ENCODE measurements at regions not wholly inside any gene's neighbourhood (a gene's known extent, or its start where the extent isn't known, plus 50 kb on each side); places are given as distances from the start of the nearest gene placed in this dataset.

GRCh38 chr18:70452501-70452900 is 163.7 kb downstream of the SOCS6 start:
- H3K4me3 Mint-ChIP-seq (ENCODE audit: unreplicated experiment), result no peak overlapping the region

GRCh38 chr18:70450426-70451253 is 161.8 kb downstream of the SOCS6 start:
- CTCF ChIA-PET, result interaction anchor here (0.6 to 12.5 kb wide), 23 partner anchors 10 to 1349 kb away, joined by 3 to 174 read pairs (median 4); partner anchors contain the start of gene RTTN
- no peak for DNase-seq (ENCODE audit: unreplicated experiment)
- Mint-ChIP-seq H3K27me3 (ENCODE audit: insufficient read depth, unreplicated experiment) (no peaks in the 10 kb centered on the region), H3K4me3 (ENCODE audit: unreplicated experiment) (no peak overlapping the region), H3K9me3 (ENCODE audit: unreplicated experiment) (no peaks in the 10 kb centered on the region), H3K27ac (ENCODE audit: low read depth, unreplicated experiment) (no peak overlapping the region), H3K4me1 (ENCODE audit: insufficient read depth, unreplicated experiment) (no peaks in the 10 kb centered on the region), H3K36me3 (ENCODE audit: insufficient read depth, unreplicated experiment) (no peaks in the 10 kb centered on the region)
- intact Hi-C loops (cut with micrococcal nuclease), result loop anchor here (1.0 to 5.0 kb wide), 3 partner anchors 254 to 1603 kb away; no protein-coding TSS in a partner anchor
- no TSS peak for BruUV-seq (replicated peaks)
- POLR2A ChIA-PET, result interaction anchor here (1.1 kb wide), 1 partner anchor 284 kb away, joined by 3 read pairs; no protein-coding TSS in a partner anchor
- TF ChIP-seq, protein P1, sequence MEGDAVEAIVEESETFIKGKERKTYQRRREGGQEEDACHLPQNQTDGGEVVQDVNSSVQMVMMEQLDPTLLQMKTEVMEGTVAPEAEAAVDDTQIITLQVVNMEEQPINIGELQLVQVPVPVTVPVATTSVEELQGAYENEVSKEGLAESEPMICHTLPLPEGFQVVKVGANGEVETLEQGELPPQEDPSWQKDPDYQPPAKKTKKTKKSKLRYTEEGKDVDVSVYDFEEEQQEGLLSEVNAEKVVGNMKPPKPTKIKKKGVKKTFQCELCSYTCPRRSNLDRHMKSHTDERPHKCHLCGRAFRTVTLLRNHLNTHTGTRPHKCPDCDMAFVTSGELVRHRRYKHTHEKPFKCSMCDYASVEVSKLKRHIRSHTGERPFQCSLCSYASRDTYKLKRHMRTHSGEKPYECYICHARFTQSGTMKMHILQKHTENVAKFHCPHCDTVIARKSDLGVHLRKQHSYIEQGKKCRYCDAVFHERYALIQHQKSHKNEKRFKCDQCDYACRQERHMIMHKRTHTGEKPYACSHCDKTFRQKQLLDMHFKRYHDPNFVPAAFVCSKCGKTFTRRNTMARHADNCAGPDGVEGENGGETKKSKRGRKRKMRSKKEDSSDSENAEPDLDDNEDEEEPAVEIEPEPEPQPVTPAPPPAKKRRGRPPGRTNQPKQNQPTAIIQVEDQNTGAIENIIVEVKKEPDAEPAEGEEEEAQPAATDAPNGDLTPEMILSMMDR (IDR thresholded peaks at IDR 0.05; ENCODE audit: unreplicated experiment), result peak; percentile 47

More at GRCh38 chr18:70452501-70452900, 163.7 kb downstream of the SOCS6 start:
- CTCF ChIA-PET, result interaction anchor here (0.6 to 12.5 kb wide), 12 partner anchors 9 to 367 kb away, joined by 3 to 174 read pairs (median 4); no protein-coding TSS in a partner anchor
- Mint-ChIP-seq H3K9me3 (ENCODE audit: unreplicated experiment) (no peaks in the 10 kb centered on the region), H3K27ac (ENCODE audit: low read depth, unreplicated experiment) (no peak overlapping the region), H3K27me3 (ENCODE audit: insufficient read depth, unreplicated experiment) (no peaks in the 10 kb centered on the region), H3K36me3 (ENCODE audit: insufficient read depth, unreplicated experiment) (no peaks in the 10 kb centered on the region), H3K4me1 (ENCODE audit: insufficient read depth, unreplicated experiment) (no peaks in the 10 kb centered on the region)
- no TSS peak for BruUV-seq (replicated peaks)
- TF ChIP-seq, protein P1 (IDR thresholded peaks at IDR 0.05; ENCODE audit: unreplicated experiment), result no peak
- POLR2A ChIA-PET, result no interaction called here
- DNase-seq (ENCODE audit: unreplicated experiment), result no peak
- intact Hi-C loops (cut with micrococcal nuclease), result loop anchor here (5.0 kb wide), 1 partner anchor 1605 kb away; no protein-coding TSS in a partner anchor

- no peaks in the 10 kb centered on the region for H3K36me3 Mint-ChIP-seq (ENCODE audit: insufficient read depth, unreplicated experiment)
- BruUV-seq (replicated peaks), result no TSS peak
- no peak for DNase-seq (ENCODE audit: unreplicated experiment)
- ChIA-PET POLR2A (no interaction called here), CTCF (interaction anchor here (0.8 to 12.5 kb wide), 5 partner anchors 10 to 280 kb away, joined by 3 to 174 read pairs (median 5); no protein-coding TSS in a partner anchor)
- intact Hi-C loops (cut with micrococcal nuclease), result no loop called here
- TF ChIP-seq, protein P1 (IDR thresholded peaks at IDR 0.05; ENCODE audit: unreplicated experiment), result no peak
- no peak overlapping the region for H3K27ac Mint-ChIP-seq (ENCODE audit: low read depth, unreplicated experiment)
- H3K27me3 Mint-ChIP-seq (ENCODE audit: insufficient read depth, unreplicated experiment), result no peaks in the 10 kb centered on the region
- no peaks in the 10 kb centered on the region for H3K9me3 Mint-ChIP-seq (ENCODE audit: unreplicated experiment)
- no peak overlapping the region for H3K4me3 Mint-ChIP-seq (ENCODE audit: unreplicated experiment)
- H3K4me1 Mint-ChIP-seq (ENCODE audit: insufficient read depth, unreplicated experiment), result no peaks in the 10 kb centered on the region
Measured at GRCh38 chr18:70448588-70448987, 159.7 kb downstream of the SOCS6 start.

GRCh38 chr18:70446063-70446462 is 157.2 kb downstream of the SOCS6 start:
- Mint-ChIP-seq H3K36me3 (ENCODE audit: insufficient read depth, unreplicated experiment) (no peaks in the 10 kb centered on the region), H3K4me1 (ENCODE audit: insufficient read depth, unreplicated experiment) (no peaks in the 10 kb centered on the region), H3K9me3 (ENCODE audit: unreplicated experiment) (peaks cover 9% of the 10 kb centered on the region), H3K27me3 (ENCODE audit: insufficient read depth, unreplicated experiment) (no peaks in the 10 kb centered on the region), H3K27ac (ENCODE audit: low read depth, unreplicated experiment) (no peak overlapping the region), H3K4me3 (ENCODE audit: unreplicated experiment) (no peak overlapping the region)
- CTCF ChIA-PET, result interaction anchor here (0.7 to 12.5 kb wide), 4 partner anchors 9 to 1983 kb away, joined by 4 to 174 read pairs (median 64); no protein-coding TSS in a partner anchor
- POLR2A ChIA-PET, result no interaction called here
- TF ChIP-seq, protein P1 (IDR thresholded peaks at IDR 0.05; ENCODE audit: unreplicated experiment), result no peak
- BruUV-seq (replicated peaks), result no TSS peak
- intact Hi-C loops (cut with micrococcal nuclease), result no loop called here
- DNase-seq (ENCODE audit: unreplicated experiment), result no peak

All from MCF 10A (cell line).